Mesenchymal stem cell (in vitro differentiated cells and primary cell): ENCODE measurements at regions not wholly inside any gene's neighbourhood (a gene's known extent, or its start where the extent isn't known, plus 50 kb on each side); places are given as distances from the start of the nearest gene placed in this dataset.

Experiments used
- DNase-seq: peaks from one replicate; pipeline ENCODE4 v3.0.0-alpha.2; 2013
- H2AFZ ChIP-seq: one replicate; pipeline ENCODE4 v1.6.1; 2013; ENCODE audit warnings: low read depth, mild to moderate bottlenecking, control low read depth, inconsistent platforms, low read length, moderate library complexity
- H2AK5ac ChIP-seq: 2 replicates; pipeline ENCODE4 v1.6.1; 2013; ENCODE audit warnings: low read length, moderate library complexity, mild to moderate bottlenecking, inconsistent platforms; ENCODE audit not compliant: severe bottlenecking
- H2BK120ac ChIP-seq: one replicate; pipeline ENCODE4 v1.6.1; 2013; ENCODE audit warnings: low read depth, mild to moderate bottlenecking, inconsistent platforms, low read length, moderate library complexity
- H2BK12ac ChIP-seq, 2 experiments: one replicate each; pipeline ENCODE4 v1.6.1; 2013; ENCODE audit warnings: inconsistent platforms in 2 of 2, low read length in 2 of 2, mild to moderate bottlenecking in 2 of 2, moderate library complexity in 2 of 2, control low read depth in 1 of 2
- H2BK15ac ChIP-seq: one replicate; pipeline ENCODE4 v1.6.1; 2013; ENCODE audit warnings: mild to moderate bottlenecking, low read depth, inconsistent platforms; ENCODE audit not compliant: poor library complexity, severe bottlenecking
- H2BK5ac ChIP-seq: 2 replicates; pipeline ENCODE4 v1.6.1; 2013; ENCODE audit warnings: low read depth, mild to moderate bottlenecking, low read length, control low read depth, inconsistent platforms; ENCODE audit not compliant: poor library complexity, severe bottlenecking
- H3K14ac ChIP-seq, 2 experiments: one replicate each; pipeline ENCODE4 v1.6.1; 2013; ENCODE audit warnings: inconsistent platforms in 2 of 2, low read length in 2 of 2, control low read depth in 1 of 2, mild to moderate bottlenecking in 1 of 2, moderate library complexity in 1 of 2
- H3K18ac ChIP-seq, 2 experiments: one replicate each; pipeline ENCODE4 v1.6.1; 2013; ENCODE audit warnings: inconsistent platforms in 2 of 2, low read length in 2 of 2, control low read depth in 1 of 2, low read depth in 1 of 2, mild to moderate bottlenecking in 1 of 2
- H3K23ac ChIP-seq, 2 experiments: one replicate each; pipeline ENCODE4 v1.6.1; 2013; ENCODE audit warnings: inconsistent platforms in 2 of 2, low read length in 2 of 2, mild to moderate bottlenecking in 2 of 2, moderate library complexity in 2 of 2, control low read depth in 1 of 2
- H3K27ac ChIP-seq: 2 replicates; pipeline ENCODE4 v1.5.1; 2013; ENCODE audit warnings: mild to moderate bottlenecking, moderate library complexity, low read length, control low read depth, inconsistent platforms; ENCODE audit not compliant: poor library complexity, severe bottlenecking
- H3K27me3 ChIP-seq, 2 experiments: 2 replicates each; pipeline versions ENCODE4 v1.6.1 to v1.7.0; 2013; ENCODE audit warnings: low read length in 2 of 2, mild to moderate bottlenecking in 2 of 2, moderate library complexity in 2 of 2, control low read depth in 1 of 2, inconsistent platforms in 1 of 2; ENCODE audit not compliant: control insufficient read depth in 1 of 2, insufficient read depth in 1 of 2
- H3K36me3 ChIP-seq, 2 experiments: 2 replicates each; pipeline versions ENCODE4 v1.6.1 to v1.7.0; 2013; ENCODE audit warnings: low read length in 2 of 2, control low read depth in 1 of 2, inconsistent platforms in 1 of 2, low read depth in 1 of 2, mild to moderate bottlenecking in 1 of 2; ENCODE audit not compliant: insufficient read depth in 2 of 2, control insufficient read depth in 1 of 2
- H3K4ac ChIP-seq, 2 experiments: one replicate each; pipeline ENCODE4 v1.6.1; 2013; ENCODE audit warnings: inconsistent platforms in 2 of 2, low read length in 2 of 2, mild to moderate bottlenecking in 2 of 2, moderate library complexity in 2 of 2, control low read depth in 1 of 2, low read depth in 1 of 2
- H3K4me1 ChIP-seq: 2 replicates; pipeline ENCODE4 v1.6.1; 2013; ENCODE audit warnings: low read depth, low read length, control low read depth; ENCODE audit not compliant: control insufficient read depth, insufficient read depth
- H3K4me2 ChIP-seq: 2 replicates; pipeline ENCODE4 v1.6.1; 2013; ENCODE audit warnings: low read length, mild to moderate bottlenecking, inconsistent platforms; ENCODE audit not compliant: poor library complexity, severe bottlenecking
- H3K4me3 ChIP-seq, 2 experiments: 2 replicates each; pipeline versions ENCODE4 v1.5.1 to v1.7.0; 2013; ENCODE audit warnings: low read length in 2 of 2, mild to moderate bottlenecking in 2 of 2, control low read depth in 1 of 2, low read depth in 1 of 2; ENCODE audit not compliant: insufficient read depth in 1 of 2
- H3K79me1 ChIP-seq: replicated peaks from 2 replicates; pipeline ENCODE4 v1.6.1; 2013; ENCODE audit warnings: mild to moderate bottlenecking, control low read depth, low read length, inconsistent platforms; ENCODE audit not compliant: poor library complexity, severe bottlenecking
- H3K9ac ChIP-seq: 2 replicates; pipeline ENCODE4 v1.7.0; 2013; ENCODE audit warnings: mild to moderate bottlenecking, low read length, moderate library complexity
- H3K9me3 ChIP-seq: 2 replicates; pipeline ENCODE4 v1.7.0; 2013; ENCODE audit warnings: mild to moderate bottlenecking, low read length; ENCODE audit not compliant: control insufficient read depth
- H4K8ac ChIP-seq: one replicate; pipeline ENCODE4 v1.6.1; 2013; ENCODE audit warnings: inconsistent platforms, mild to moderate bottlenecking, low read length, moderate library complexity
- H4K91ac ChIP-seq: one replicate; pipeline ENCODE4 v1.6.1; 2013; ENCODE audit warnings: mild to moderate bottlenecking, low read length, inconsistent platforms
- WGBS: methylation state at CpG from one replicate; pipeline ENCODE4 v1.1.7; 2013; ENCODE audit warnings: mixed read lengths; 5-methylcytosine and 5-hydroxymethylcytosine counted together

GRCh38 chr10:59096631-59097030 lies 79.8 kb upstream of the PHYHIPL start:
- no peaks in the 10 kb centered on the region for H3K79me1 ChIP-seq
- no peak overlapping the region for H3K27ac ChIP-seq
- no peak overlapping the region for H3K4me2 ChIP-seq
- no peak overlapping the region for H2BK15ac ChIP-seq
- WGBS: 85% methylated on average over 2 of the region's 2 CpGs
- no peak for DNase-seq
- no peak overlapping the region for H4K8ac ChIP-seq
- H2BK5ac ChIP-seq: no peak overlapping the region
- no peaks in the 10 kb centered on the region for H3K36me3 ChIP-seq
- H3K18ac ChIP-seq: no peak overlapping the region
- no peaks in the 10 kb centered on the region for H3K9me3 ChIP-seq
- no peak overlapping the region for H2BK12ac ChIP-seq
- no peaks in the 10 kb centered on the region for H3K27me3 ChIP-seq
- H3K4ac ChIP-seq: no peak overlapping the region
- H3K4me3 ChIP-seq: no peak overlapping the region
- no peak overlapping the region for H3K14ac ChIP-seq
- H2BK120ac ChIP-seq: no peak overlapping the region
- no peaks in the 10 kb centered on the region for H3K4me1 ChIP-seq
- H2AFZ ChIP-seq: no peak overlapping the region
- H3K9ac ChIP-seq: no peak overlapping the region
- H3K23ac ChIP-seq: no peak overlapping the region
- H2AK5ac ChIP-seq: no peak overlapping the region
- no peak overlapping the region for H4K91ac ChIP-seq

GRCh38 chr10:59098387-59098786 lies 78.1 kb upstream of the PHYHIPL start:
- no peaks in the 10 kb centered on the region for H3K9me3 ChIP-seq
- no peak overlapping the region for H3K4ac ChIP-seq
- no peak overlapping the region for H2AFZ ChIP-seq
- H4K91ac ChIP-seq: no peak overlapping the region
- peak; percentile 70 for DNase-seq
- H3K23ac ChIP-seq: no peak overlapping the region
- no peaks in the 10 kb centered on the region for H3K27me3 ChIP-seq
- peak overlapping the region in 1 of 2 experiments; percentile 55 for H3K4me3 ChIP-seq
- H3K4me1 ChIP-seq: no peaks in the 10 kb centered on the region
- H3K4me2 ChIP-seq: no peak overlapping the region
- no peak overlapping the region for H2BK120ac ChIP-seq
- H3K27ac ChIP-seq: no peak overlapping the region
- no peak overlapping the region for H2BK5ac ChIP-seq
- no peak overlapping the region for H3K14ac ChIP-seq
- H3K18ac ChIP-seq: no peak overlapping the region
- H4K8ac ChIP-seq: no peak overlapping the region
- H3K9ac ChIP-seq: peak overlapping the region; percentile 79
- H2BK12ac ChIP-seq: no peak overlapping the region
- H2AK5ac ChIP-seq: no peak overlapping the region
- H3K79me1 ChIP-seq: no peaks in the 10 kb centered on the region
- H3K36me3 ChIP-seq: no peaks in the 10 kb centered on the region
- H2BK15ac ChIP-seq: no peak overlapping the region

GRCh38 chr10:59098831-59099452 lies 77.5 kb upstream of the PHYHIPL start:
- Histone ChIP-seq H3K4me2 (no peak overlapping the region), H3K4ac (no peak overlapping the region), H2AFZ (no peak overlapping the region), H3K4me1 (no peaks in the 10 kb centered on the region), H2BK5ac (no peak overlapping the region), H3K18ac (no peak overlapping the region), H3K36me3 (no peaks in the 10 kb centered on the region), H3K9me3 (no peaks in the 10 kb centered on the region), H3K79me1 (no peaks in the 10 kb centered on the region), H3K23ac (no peak overlapping the region), H4K91ac (no peak overlapping the region), H3K27ac (no peak overlapping the region), H3K27me3 (no peaks in the 10 kb centered on the region), H4K8ac (no peak overlapping the region), H2BK12ac (no peak overlapping the region), H3K14ac (no peak overlapping the region), H2BK120ac (no peak overlapping the region), H2BK15ac (no peak overlapping the region), H3K4me3 (peak overlapping the region in 1 of 2 experiments; percentile 55), H3K9ac (peak overlapping the region; percentile 79), H2AK5ac (no peak overlapping the region)
- WGBS: 50% methylated on average over 3 of the region's 4 CpGs
- peak; percentile 29 for DNase-seq

GRCh38 chr10:59099481-59099880 lies 77.0 kb upstream of the PHYHIPL start:
- Histone ChIP-seq H3K27ac (no peak overlapping the region), H2BK12ac (no peak overlapping the region), H3K4me1 (no peaks in the 10 kb centered on the region), H3K4me3 (peak overlapping the region in 1 of 2 experiments; percentile 55), H2BK15ac (no peak overlapping the region), H3K36me3 (no peaks in the 10 kb centered on the region), H3K14ac (no peak overlapping the region), H3K9me3 (no peaks in the 10 kb centered on the region), H2AFZ (no peak overlapping the region), H3K9ac (peak overlapping the region; percentile 79), H3K23ac (no peak overlapping the region), H3K18ac (no peak overlapping the region), H3K79me1 (no peaks in the 10 kb centered on the region), H3K4ac (no peak overlapping the region), H4K8ac (no peak overlapping the region), H4K91ac (no peak overlapping the region), H3K27me3 (no peaks in the 10 kb centered on the region), H2BK120ac (no peak overlapping the region), H3K4me2 (no peak overlapping the region), H2AK5ac (no peak overlapping the region), H2BK5ac (no peak overlapping the region)
- 72% methylated on average over 2 of the region's 2 CpGs for WGBS
- DNase-seq: no peak
